HG03135 (cell line): ENCODE measurements at regions not wholly inside any gene's neighbourhood (a gene's known extent, or its start where the extent isn't known, plus 50 kb on each side); places are given as distances from the start of the nearest gene placed in this dataset.

ENCODE experiments used
- ATAC-seq: cut with Tn5 transposase; IDR thresholded peaks from one replicate; pipeline ENCODE4 v1.9.1; 2021; ENCODE audit warnings: mild to moderate bottlenecking, moderate library complexity; ENCODE audit not compliant: unreplicated experiment

- no peak for ATAC-seq
These were observed 182.2 kb downstream of the ANAPC1 start for GRCh38 chr2:111701798-111702118.

DNA sequence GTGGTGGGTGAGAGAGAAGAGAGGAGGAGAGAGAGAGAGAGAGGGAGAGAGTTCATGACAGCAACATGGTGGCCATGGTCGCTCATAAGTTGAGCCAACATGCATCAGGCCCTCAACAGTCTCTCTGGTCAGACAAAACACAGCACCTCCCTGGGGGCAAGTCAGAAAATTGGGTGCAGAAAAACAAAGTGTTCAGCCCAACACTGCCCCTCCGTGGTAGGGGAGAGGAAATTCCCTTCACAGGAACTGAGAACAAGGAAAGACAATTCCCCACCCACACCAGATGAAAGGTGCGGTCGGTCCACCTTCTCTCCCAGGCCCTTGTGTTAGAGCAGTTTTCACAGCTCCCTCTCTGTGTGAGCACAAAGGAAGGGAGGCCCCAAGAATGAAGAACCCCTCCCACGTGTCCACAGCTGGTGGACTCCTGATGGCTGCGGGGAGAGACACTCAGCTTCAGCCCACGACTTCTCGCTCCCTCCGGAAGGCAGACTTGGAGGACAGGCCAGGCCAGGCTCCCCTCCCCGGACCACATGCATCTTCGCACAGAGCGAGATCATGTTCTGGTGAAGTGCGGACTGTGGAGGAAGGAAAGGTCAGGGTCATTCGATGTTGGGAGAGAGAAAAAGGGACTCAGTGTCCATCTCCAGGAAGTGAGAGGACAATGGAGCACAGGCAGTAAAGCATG lies 181.7 kb downstream of the ANAPC1 start:
- no peak for ATAC-seq

- no peak for ATAC-seq
These were observed 181.2 kb downstream of the ANAPC1 start for GRCh38 chr2:111702804-111703196.

GRCh38 chr2:111703759-111704158 lies 180.2 kb downstream of the ANAPC1 start:
- no peak for ATAC-seq

GRCh38 chr2:111704246-111704645 lies 179.7 kb downstream of the ANAPC1 start:
- ATAC-seq = no peak

DNA sequence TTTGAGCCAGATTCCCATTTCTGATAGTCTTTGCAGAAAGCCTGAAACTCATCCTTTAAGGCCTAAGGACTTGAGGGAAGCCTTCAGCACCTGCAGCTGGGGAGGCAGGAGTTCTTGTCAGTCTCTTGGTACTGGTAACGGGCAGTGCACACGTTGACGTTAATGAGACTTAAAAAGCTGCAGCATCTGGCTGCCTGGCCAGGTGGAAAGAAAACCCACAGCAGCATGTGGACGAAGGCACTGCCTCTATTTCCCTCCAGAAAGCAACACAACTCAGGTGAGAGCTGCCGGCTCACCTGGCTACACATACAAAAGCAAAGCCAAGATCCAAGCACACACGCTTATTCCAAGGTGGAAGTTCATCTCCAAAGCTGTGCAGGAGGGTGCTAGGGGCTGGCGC lies 178.8 kb downstream of the ANAPC1 start:
- no peak for ATAC-seq

- peak; percentile 88 for ATAC-seq
These were observed 178.2 kb downstream of the ANAPC1 start for GRCh38 chr2:111705711-111706336.

DNA sequence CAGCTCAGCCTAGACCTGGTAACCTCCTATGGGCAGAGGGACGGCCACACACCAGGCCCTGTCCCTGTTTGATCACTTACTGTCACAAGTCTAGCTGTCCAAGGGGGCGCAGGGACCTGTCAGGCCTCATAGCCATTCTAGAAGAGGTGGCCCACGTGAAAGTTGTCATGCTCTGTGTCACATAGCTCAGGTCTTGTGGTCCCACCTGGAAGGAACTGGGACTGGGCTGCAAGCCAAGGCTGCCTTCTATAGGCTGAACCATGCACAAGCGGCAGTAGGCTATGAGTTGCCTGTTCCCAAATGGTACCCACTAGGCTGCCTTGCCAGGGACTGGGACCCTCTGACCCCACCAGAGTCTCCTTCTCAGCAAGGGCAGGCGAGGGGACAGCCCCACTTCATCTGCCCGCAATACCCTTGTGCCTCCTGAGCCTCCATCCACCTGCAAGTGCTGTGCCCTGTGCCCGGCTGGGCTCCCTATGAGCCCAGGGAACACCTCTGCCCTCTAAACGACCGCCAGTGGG lies 177.5 kb downstream of the ANAPC1 start:
- ATAC-seq = peak; percentile 9

GRCh38 chr2:111707700-111708099 lies 176.3 kb downstream of the ANAPC1 start:
- no peak for ATAC-seq

- ATAC-seq = no peak
These were observed 175.4 kb downstream of the ANAPC1 start for GRCh38 chr2:111708476-111709180.

DNA sequence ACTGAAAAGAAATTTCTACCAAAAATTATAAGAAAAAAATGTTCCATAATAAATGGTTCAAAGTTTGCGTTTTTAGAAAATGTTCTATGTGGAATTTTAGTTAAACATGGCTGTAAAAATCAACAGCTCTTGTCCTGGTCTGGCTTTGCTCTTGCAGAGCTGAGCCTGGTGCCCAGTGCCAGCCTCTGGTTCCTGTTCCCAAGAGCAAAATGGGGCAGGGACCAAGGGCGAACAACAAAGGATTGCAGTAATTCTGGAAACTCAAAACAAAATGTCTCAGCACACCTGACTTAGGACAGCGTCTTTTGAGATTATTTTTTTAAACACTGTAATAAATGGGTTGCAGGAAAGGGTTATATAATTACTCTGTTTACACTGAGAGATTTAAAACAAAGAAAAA lies 174.7 kb downstream of the ANAPC1 start:
- ATAC-seq = no peak

DNA sequence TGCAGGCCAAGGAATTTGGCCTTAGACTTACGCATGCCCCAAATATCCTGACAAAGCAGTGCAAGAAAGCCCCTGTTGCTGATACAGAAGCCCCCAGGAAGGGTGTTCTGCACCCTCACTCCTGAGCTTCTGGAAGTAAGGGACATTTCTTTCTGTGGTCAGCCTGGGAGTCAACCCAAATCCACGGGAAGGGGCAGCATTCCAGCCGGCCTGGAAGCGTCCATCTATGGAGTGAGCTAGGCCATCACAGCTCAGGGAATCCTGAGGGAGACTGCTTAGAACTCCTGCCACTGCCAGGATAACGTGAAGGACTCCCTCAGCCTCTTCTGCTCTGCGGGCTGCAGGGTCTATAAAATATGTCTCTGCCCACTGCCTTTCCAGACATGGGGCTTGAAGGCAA lies 173.9 kb downstream of the ANAPC1 start:
- no peak for ATAC-seq

DNA sequence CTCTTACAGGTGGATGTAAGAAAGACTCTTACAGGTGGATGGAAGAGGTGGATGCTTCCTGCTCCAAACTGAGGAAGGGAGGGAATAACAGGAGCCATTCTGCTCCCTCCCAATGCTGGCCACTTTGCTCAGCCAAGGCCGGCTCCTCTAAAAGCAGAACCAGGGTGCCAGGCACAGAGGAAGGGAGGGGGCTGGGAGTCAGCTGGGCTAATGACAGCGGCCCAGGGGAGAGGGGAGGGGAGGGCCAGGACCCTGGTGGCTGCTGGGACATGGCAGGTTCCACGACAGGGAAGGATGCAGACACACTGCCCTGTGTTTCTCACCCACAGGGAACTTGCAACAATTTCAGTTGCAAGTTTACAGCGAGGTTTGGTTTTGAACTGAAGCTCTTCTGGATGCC lies 173.4 kb downstream of the ANAPC1 start:
- no peak for ATAC-seq

DNA sequence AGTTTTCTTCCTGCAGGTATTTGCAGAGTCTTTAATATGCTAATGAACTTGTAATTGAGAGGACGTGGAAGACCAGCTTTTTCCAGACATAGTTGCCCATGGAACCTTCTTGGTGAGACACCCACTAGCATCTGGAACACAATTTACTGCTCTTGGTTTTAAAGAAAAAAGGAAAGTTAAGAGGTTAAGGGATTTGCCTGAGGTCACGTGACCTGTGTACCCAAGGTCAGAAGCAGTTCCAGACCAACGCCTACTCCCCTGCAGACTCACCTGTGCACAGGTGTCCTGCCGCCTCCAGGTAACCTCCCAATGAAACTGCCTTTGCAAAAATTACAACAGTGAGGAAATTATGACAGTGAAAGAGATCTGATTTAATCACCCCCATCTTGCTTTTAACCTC lies 172.7 kb downstream of the ANAPC1 start:
- ATAC-seq = no peak

DNA sequence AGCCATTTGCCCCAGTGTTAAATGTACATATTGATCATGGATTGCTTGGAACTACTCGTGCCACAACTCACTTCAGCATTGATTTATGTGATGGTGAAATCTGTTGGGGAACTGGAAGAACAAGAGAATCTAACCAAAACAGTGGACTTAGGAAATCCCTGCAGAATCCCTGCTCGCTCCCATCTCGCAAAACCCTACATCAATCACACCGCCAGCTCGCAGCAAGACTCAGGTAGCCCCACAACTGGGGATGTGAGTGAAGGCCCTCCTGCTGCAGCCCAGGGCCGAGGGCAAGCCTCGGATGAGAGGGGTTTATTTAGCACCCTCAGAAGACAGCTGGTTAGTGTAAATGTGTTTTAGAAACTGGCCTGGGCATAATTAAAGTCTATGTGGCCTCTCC lies 171.6 kb downstream of the ANAPC1 start:
- ATAC-seq = no peak

- no peak for ATAC-seq
These were observed 171.0 kb downstream of the ANAPC1 start for GRCh38 chr2:111712940-111713515.

DNA sequence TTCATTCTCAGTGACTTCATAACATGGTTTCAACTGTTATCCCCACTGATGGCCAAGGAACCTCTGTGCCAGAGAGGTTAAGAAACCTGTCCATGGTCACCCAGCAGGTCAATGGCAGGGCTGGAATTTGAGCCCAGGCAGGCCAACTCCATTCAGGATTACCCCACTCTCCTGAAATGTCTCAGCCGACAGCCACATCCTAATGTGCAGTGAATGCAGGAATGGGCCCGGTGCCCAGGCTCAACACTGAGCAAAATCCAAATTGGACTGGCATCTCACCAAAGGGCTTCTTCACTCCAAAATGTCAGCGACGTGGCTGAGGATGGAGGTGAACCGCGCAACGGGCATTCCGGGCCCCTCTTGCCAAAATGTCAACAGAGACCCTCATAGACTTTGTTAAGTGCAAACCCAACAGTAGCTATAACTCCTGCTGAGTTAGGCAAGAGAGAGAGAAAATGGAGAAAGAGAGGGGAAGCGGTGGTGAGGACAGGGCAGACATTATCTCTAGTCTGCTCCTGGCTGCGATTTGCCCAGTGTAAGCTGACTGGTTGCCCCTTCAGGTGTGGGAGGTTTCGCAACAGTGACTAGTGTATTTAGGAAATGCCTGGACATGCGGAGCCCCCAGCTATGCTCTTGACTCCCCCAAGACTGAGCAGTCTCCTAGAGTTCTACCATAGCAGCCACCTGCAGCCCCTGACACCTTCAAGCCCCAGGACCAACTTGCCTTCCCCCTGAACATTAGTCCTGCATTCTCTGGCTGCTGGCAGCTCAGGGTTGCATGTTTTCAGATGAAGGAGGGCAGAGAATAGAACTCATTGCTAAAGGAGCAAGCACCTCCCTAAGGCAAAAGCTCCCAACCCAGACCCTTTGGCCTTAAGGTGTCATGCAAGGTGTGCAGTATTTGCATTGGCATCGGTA lies 167.7 kb downstream of the ANAPC1 start:
- ATAC-seq = no peak

GRCh38 chr2:111716905-111717775 lies 166.9 kb downstream of the ANAPC1 start:
- ATAC-seq = no peak
